B cell (primary cell): ENCODE measurements at regions not wholly inside any gene's neighbourhood (a gene's known extent, or its start where the extent isn't known, plus 50 kb on each side); places are given as distances from the start of the nearest gene placed in this dataset.

Experiments used
- ATAC-seq: fragments of 200-7000 bp; cut with Tn5 transposase; one replicate; pipeline ENCODE4 v1.10.0; 2021; ENCODE audit warnings: low read depth, mild to moderate bottlenecking, moderate number of reproducible peaks, moderate library complexity
- CTCF ChIA-PET: fragments of 350-600 bp; sonication (Branson Sonifier 250); formaldehyde crosslinking; loops from one replicate; lab custom pipeline; 2021; ENCODE audit warnings: antibody characterized with exemption, inconsistent platforms; lab: Charles Lee
- POLR2A ChIA-PET: fragments of 350-600 bp; sonication (Branson Sonifier 250); formaldehyde crosslinking; loops from one replicate; lab custom pipeline; 2021; ENCODE audit warnings: antibody characterized with exemption; lab: Charles Lee
- DNase-seq: peaks from one replicate; pipeline ENCODE4 v3.0.0; 2013
- H2AFZ ChIP-seq: 2 replicates; pipeline ENCODE4 v1.6.1; 2012; ENCODE audit warnings: mild to moderate bottlenecking, low read depth, low read length; ENCODE audit not compliant: insufficient read depth, poor library complexity, severe bottlenecking
- H3K27ac ChIP-seq, 2 donors: 1 replicate in 1 of 2; 2 replicates in 1 of 2; pipeline ENCODE4 v1.5.1; 2012 to 2013; ENCODE audit warnings: low read length in 2 of 2, mild to moderate bottlenecking in 2 of 2, moderate library complexity in 1 of 2
- H3K27me3 ChIP-seq, 4 experiments: fragments of 200-600 bp in 1 of 4; sonication (generic) in 1 of 4; replicated peaks in 1 of 4; 1 replicate in 2 of 4; 2 replicates in 2 of 4; pipeline versions ENCODE4 v1.6.1 to v1.7.0; 2013 to 2016; ENCODE audit warnings: low read length in 3 of 4, mild to moderate bottlenecking in 2 of 4, mixed read lengths in 1 of 4, moderate library complexity in 1 of 4; ENCODE audit not compliant: insufficient read depth in 4 of 4, control insufficient read depth in 3 of 4; ENCODE audit errors: control extremely low read depth in 1 of 4
- H3K36me3 ChIP-seq, 2 experiments: replicated peaks in 1 of 2; 1 replicate in 1 of 2; 2 replicates in 1 of 2; pipeline versions ENCODE4 v1.6.1 to v1.7.1; 2013; ENCODE audit warnings: low read length in 1 of 2; ENCODE audit not compliant: insufficient read depth in 2 of 2, control insufficient read depth in 1 of 2; ENCODE audit errors: control extremely low read depth in 1 of 2, extremely low read depth in 1 of 2
- H3K4me1 ChIP-seq, 2 donors: fragments of 200-600 bp in 1 of 2; sonication (generic) in 1 of 2; 1 replicate in 1 of 2; 2 replicates in 1 of 2; pipeline versions ENCODE4 v1.5.1 to v1.6.1; 2013 to 2017; ENCODE audit warnings: low read length in 2 of 2; ENCODE audit not compliant: control insufficient read depth in 2 of 2, insufficient read depth in 2 of 2
- H3K4me2 ChIP-seq: replicated peaks from 2 replicates; pipeline ENCODE3; 2012; ENCODE audit warnings: mild to moderate bottlenecking, low read depth, low read length; ENCODE audit not compliant: poor library complexity, severe bottlenecking
- H3K4me3 ChIP-seq, 5 experiments: fragments of 200-600 bp in 1 of 5; sonication (generic) in 1 of 5; 1 replicate in 3 of 5; 2 replicates in 2 of 5; pipeline versions ENCODE4 v1.5.1 to v1.7.0; 2011 to 2016; ENCODE audit warnings: low read length in 4 of 5, mild to moderate bottlenecking in 4 of 5, low read depth in 2 of 5, control low read depth in 1 of 5, moderate library complexity in 1 of 5; ENCODE audit not compliant: insufficient read depth in 1 of 5; ENCODE audit errors: control extremely low read depth in 1 of 5, extremely low read depth in 1 of 5
- H3K79me2 ChIP-seq: fragments of 200-600 bp; sonication (generic); one replicate; pipeline ENCODE4 v1.6.0; 2016; ENCODE audit warnings: low read length; ENCODE audit not compliant: control insufficient read depth, insufficient read depth
- H3K9ac ChIP-seq: fragments of 200-600 bp; sonication (generic); 2 replicates; pipeline ENCODE4 v1.6.1; 2017; ENCODE audit warnings: mild to moderate bottlenecking, low read length, moderate library complexity
- H3K9me3 ChIP-seq, 3 donors: one replicate each; pipeline versions ENCODE4 v1.6.1 to v1.7.1; 2013; ENCODE audit warnings: low read length in 2 of 3; ENCODE audit not compliant: control insufficient read depth in 2 of 3, insufficient read depth in 1 of 3; ENCODE audit errors: control extremely low read depth in 1 of 3
- H4K20me1 ChIP-seq: 2 replicates; pipeline ENCODE4 v1.6.0; 2012; ENCODE audit warnings: mild to moderate bottlenecking, low read length; ENCODE audit not compliant: insufficient read depth, control insufficient read depth, poor library complexity, severe bottlenecking
- H3K27ac Mint-ChIP-seq: one replicate; pipeline ENCODE4 v1.8.0; 2021; ENCODE audit warnings: mixed read lengths
- H3K27me3 Mint-ChIP-seq: one replicate; pipeline ENCODE4 v1.8.0; 2021; ENCODE audit warnings: mixed read lengths
- H3K4me1 Mint-ChIP-seq: one replicate; pipeline ENCODE4 v1.8.0; 2021; ENCODE audit warnings: mixed read lengths
- H3K4me3 Mint-ChIP-seq: one replicate; pipeline ENCODE4 v1.8.0; 2021; ENCODE audit warnings: mixed read lengths
- H3K9me3 Mint-ChIP-seq: one replicate; pipeline ENCODE4 v1.8.0; 2022; ENCODE audit warnings: mixed read lengths; ENCODE audit not compliant: insufficient read depth
- CTCF ChIP-seq: fragments of 200-600 bp; IDR thresholded peaks from one replicate; pipeline ENCODE4 v1.8.0; 2022; ENCODE audit warnings: antibody characterized with exemption, mild to moderate bottlenecking
- EZH2 ChIP-seq: IDR thresholded peaks from 2 replicates; pipeline ENCODE4 v1.6.1; 2012; ENCODE audit warnings: borderline replicate concordance, low read depth, mild to moderate bottlenecking, moderate library complexity, low read length; ENCODE audit not compliant: insufficient read depth, poor library complexity, severe bottlenecking
- WGBS: methylation state at CpG from one replicate; pipeline ENCODE4 v1.1.5; 2013; ENCODE audit warnings: missing lambda C conversion rate; ENCODE audit not compliant: insufficient coverage; 5-methylcytosine and 5-hydroxymethylcytosine counted together
- intact Hi-C: fragments of 100-400 bp; cut with micrococcal nuclease; formaldehyde crosslinking; loops from one replicate; pipeline ENCODE4 v1.10.0; 2022

- Histone ChIP-seq H3K79me2 (no peaks in the 10 kb centered on the region), H3K27ac (no peak overlapping the region), H3K36me3 (no peaks in the 10 kb centered on the region), H4K20me1 (no peaks in the 10 kb centered on the region), H3K27me3 (no peaks in the 10 kb centered on the region), H3K4me3 (no peak overlapping the region), H3K4me2 (no peak overlapping the region), H3K9me3 (no peaks in the 10 kb centered on the region), H2AFZ (no peak overlapping the region), H3K9ac (no peak overlapping the region), H3K4me1 (no peaks in the 10 kb centered on the region)
- ChIA-PET CTCF (no interaction called here), POLR2A (no interaction called here)
- Mint-ChIP-seq H3K9me3 (peaks cover 2% of the 10 kb centered on the region), H3K27ac (no peak overlapping the region), H3K4me3 (no peak overlapping the region), H3K27me3 (no peaks in the 10 kb centered on the region), H3K4me1 (no peaks in the 10 kb centered on the region)
- intact Hi-C loops = no loop called here
- ATAC-seq = no peak
- 95% methylated on average over 4 of the region's 4 CpGs for WGBS
- no peak for DNase-seq
- TF ChIP-seq CTCF (no peak), EZH2 (no peak)
Measured at GRCh38 chr2:103367877-103368276, 606.0 kb downstream of the TMEM182 start.

GRCh38 chr2:103383541-103383940, 621.7 kb downstream of the TMEM182 start:
- WGBS = no CpG with 5 or more reads among the region's 3 CpGs
- Histone ChIP-seq H3K4me1 (no peaks in the 10 kb centered on the region), H3K27ac (no peak overlapping the region), H2AFZ (no peak overlapping the region), H3K4me3 (no peak overlapping the region), H3K4me2 (no peak overlapping the region), H3K9me3 (peaks cover 0 to 4% (median 0%) of the 10 kb centered on the region in 3 donors), H3K79me2 (no peaks in the 10 kb centered on the region), H3K27me3 (no peaks in the 10 kb centered on the region), H4K20me1 (no peaks in the 10 kb centered on the region), H3K9ac (no peak overlapping the region), H3K36me3 (no peaks in the 10 kb centered on the region)
- Mint-ChIP-seq H3K27me3 (no peaks in the 10 kb centered on the region), H3K27ac (no peak overlapping the region), H3K4me3 (no peak overlapping the region), H3K9me3 (peaks cover 6% of the 10 kb centered on the region), H3K4me1 (no peaks in the 10 kb centered on the region)
- ATAC-seq (no peak), DNase-seq (no peak)
- CTCF ChIA-PET = no interaction called here
- intact Hi-C loops = no loop called here
- POLR2A ChIA-PET = no interaction called here
- TF ChIP-seq EZH2 (no peak), CTCF (no peak)
